ENCODE measurements at regions not wholly inside any gene's neighbourhood (a gene's known extent, or its start where the extent isn't known, plus 50 kb on each side); places are given as distances from the start of the nearest gene placed in this dataset.

DNA sequence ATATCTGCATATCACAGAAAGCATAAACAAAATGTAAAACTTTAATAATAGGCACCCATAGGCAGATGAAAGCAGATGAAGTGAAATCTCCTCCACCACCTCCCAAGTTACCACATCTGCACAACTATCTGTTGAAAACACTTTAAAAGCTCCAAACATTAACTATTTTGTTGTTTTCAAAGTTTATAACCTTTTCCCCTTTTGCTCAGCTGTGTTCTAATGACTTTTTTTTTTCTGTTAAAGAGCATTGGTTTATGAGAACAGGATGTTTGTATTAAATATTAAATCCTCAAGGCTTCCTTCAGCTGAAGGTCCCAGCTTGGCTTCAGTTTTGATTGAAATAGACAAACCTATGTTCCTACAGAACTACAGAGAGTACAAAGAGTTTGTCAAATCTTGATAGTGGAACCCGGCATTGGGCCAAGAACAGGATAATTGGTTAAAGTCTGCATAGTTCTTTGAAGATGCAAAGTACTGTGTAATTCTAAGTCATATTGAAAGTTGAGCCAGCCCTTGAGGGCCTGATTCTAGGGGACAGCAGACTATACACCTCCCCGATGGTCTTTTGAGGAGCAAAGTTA is 255.1 kb upstream of the JAG1 start:
- no peaks in the 10 kb centered on the region for H3K36me3 ChIP-seq (ENCODE audit: insufficient read depth, low read length)
- Mint-ChIP-seq H3K9me3 (ENCODE audit: unreplicated experiment) (peaks cover 11% of the 10 kb centered on the region), H3K27me3 (ENCODE audit: low read depth, unreplicated experiment) (no peaks in the 10 kb centered on the region), H3K4me1 (ENCODE audit: low read depth, unreplicated experiment) (peaks cover 35% of the 10 kb centered on the region), H3K36me3 (ENCODE audit: low read depth, unreplicated experiment) (no peaks in the 10 kb centered on the region), H3K4me3 (ENCODE audit: unreplicated experiment) (no peak overlapping the region), H3K27ac (ENCODE audit: unreplicated experiment) (no peak overlapping the region)
- H3K27ac ChIP-seq (ENCODE audit: low read depth, low read length) = no peak overlapping the region
- no peaks in the 10 kb centered on the region for H4K20me1 ChIP-seq (ENCODE audit: insufficient read depth, low read length)
- H3K9me3 ChIP-seq (ENCODE audit: insufficient read depth, low read depth, low read length) = no peaks in the 10 kb centered on the region
- no peak overlapping the region for H3K4me2 ChIP-seq (ENCODE audit: low read length)
- H3K27me3 ChIP-seq (ENCODE audit: insufficient read depth, low read length) = no peaks in the 10 kb centered on the region
- FAIRE-seq (no peak), DNase-seq (ENCODE audit: low read depth) (no peak)
- H3K79me2 ChIP-seq (ENCODE audit: insufficient read depth, low read length) = no peaks in the 10 kb centered on the region
- no peak overlapping the region for H2AFZ ChIP-seq (ENCODE audit: low read depth, low read length)
- TF ChIP-seq, protein P1, sequence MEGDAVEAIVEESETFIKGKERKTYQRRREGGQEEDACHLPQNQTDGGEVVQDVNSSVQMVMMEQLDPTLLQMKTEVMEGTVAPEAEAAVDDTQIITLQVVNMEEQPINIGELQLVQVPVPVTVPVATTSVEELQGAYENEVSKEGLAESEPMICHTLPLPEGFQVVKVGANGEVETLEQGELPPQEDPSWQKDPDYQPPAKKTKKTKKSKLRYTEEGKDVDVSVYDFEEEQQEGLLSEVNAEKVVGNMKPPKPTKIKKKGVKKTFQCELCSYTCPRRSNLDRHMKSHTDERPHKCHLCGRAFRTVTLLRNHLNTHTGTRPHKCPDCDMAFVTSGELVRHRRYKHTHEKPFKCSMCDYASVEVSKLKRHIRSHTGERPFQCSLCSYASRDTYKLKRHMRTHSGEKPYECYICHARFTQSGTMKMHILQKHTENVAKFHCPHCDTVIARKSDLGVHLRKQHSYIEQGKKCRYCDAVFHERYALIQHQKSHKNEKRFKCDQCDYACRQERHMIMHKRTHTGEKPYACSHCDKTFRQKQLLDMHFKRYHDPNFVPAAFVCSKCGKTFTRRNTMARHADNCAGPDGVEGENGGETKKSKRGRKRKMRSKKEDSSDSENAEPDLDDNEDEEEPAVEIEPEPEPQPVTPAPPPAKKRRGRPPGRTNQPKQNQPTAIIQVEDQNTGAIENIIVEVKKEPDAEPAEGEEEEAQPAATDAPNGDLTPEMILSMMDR (IDR thresholded peaks at IDR 0.05; ENCODE audit: insufficient read depth, low read depth, low read length) = no peak
- TF ChIP-seq EZH2 (IDR thresholded peaks at IDR 0.05; ENCODE audit: insufficient read depth, low read length) = no peak
- no peak overlapping the region for H3K9ac ChIP-seq (ENCODE audit: low read length)
- peaks cover 5% of the 10 kb centered on the region for H3K4me1 ChIP-seq (ENCODE audit: insufficient read depth, low read length)
- H3K4me3 ChIP-seq (ENCODE audit: insufficient read depth, low read depth, low read length) = no peak overlapping the region

DNA sequence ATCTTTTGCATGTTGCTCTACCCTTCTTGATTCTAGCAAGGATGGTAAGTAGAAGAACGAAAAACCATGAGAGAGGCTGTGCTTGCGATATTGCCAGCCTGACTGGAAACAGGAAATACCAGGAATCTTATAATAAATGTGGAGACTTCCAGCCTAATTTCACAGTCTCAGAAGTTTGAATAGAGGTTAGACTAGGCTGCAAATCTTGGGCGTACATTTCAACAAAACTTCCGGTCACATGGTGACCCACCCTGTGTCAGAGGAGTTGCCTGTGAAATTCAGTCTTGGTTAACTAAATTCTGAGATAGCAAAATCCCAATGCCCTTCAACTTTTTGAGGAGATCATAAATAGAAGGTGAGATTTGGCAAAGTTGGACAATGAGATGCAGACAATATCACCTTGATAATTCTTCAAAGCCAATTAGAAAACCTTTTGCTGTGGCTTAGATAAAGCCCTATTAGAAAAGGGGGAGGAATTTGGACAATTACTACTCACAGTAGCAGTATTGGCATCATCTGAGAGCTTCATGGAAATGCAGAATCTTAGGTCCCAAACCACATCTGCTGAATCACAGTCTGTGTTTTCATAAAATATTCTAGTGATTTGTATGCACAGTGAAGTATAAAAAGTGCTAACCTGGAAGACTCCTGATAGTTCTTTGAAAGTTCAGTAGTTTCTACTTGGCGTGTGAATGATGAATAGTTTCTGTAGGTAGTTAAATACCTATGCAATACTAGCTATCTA is 262.0 kb upstream of the JAG1 start:
- no peak overlapping the region for H3K27ac Mint-ChIP-seq (ENCODE audit: unreplicated experiment)
- FAIRE-seq = no peak
- no peak for DNase-seq (ENCODE audit: low read depth)

More for the DNA sequence above, 262.0 kb upstream of the JAG1 start:
- no peak overlapping the region for H3K4me3 ChIP-seq (ENCODE audit: insufficient read depth, low read depth, low read length)
- no peaks in the 10 kb centered on the region for H3K9me3 ChIP-seq (ENCODE audit: insufficient read depth, low read depth, low read length)
- Mint-ChIP-seq H3K27me3 (ENCODE audit: low read depth, unreplicated experiment) (no peaks in the 10 kb centered on the region), H3K4me3 (ENCODE audit: unreplicated experiment) (no peak overlapping the region), H3K4me1 (ENCODE audit: low read depth, unreplicated experiment) (peaks cover 7% of the 10 kb centered on the region), H3K9me3 (ENCODE audit: unreplicated experiment) (peaks cover 4% of the 10 kb centered on the region), H3K36me3 (ENCODE audit: low read depth, unreplicated experiment) (no peaks in the 10 kb centered on the region)
- no peaks in the 10 kb centered on the region for H4K20me1 ChIP-seq (ENCODE audit: insufficient read depth, low read length)
- no peaks in the 10 kb centered on the region for H3K27me3 ChIP-seq (ENCODE audit: insufficient read depth, low read length)
- H3K27ac ChIP-seq (ENCODE audit: low read depth, low read length) = no peak overlapping the region
- H2AFZ ChIP-seq (ENCODE audit: low read depth, low read length) = no peak overlapping the region
- H3K9ac ChIP-seq (ENCODE audit: low read length) = no peak overlapping the region
- TF ChIP-seq, protein P1 (IDR thresholded peaks at IDR 0.05; ENCODE audit: insufficient read depth, low read depth, low read length) = no peak
- H3K4me2 ChIP-seq (ENCODE audit: low read length) = no peak overlapping the region
- no peaks in the 10 kb centered on the region for H3K79me2 ChIP-seq (ENCODE audit: insufficient read depth, low read length)
- no peaks in the 10 kb centered on the region for H3K36me3 ChIP-seq (ENCODE audit: insufficient read depth, low read length)
- no peaks in the 10 kb centered on the region for H3K4me1 ChIP-seq (ENCODE audit: insufficient read depth, low read length)
